ENCODE measurements at regions not wholly inside any gene's neighbourhood (a gene's known extent, or its start where the extent isn't known, plus 50 kb on each side); places are given as distances from the start of the nearest gene placed in this dataset.

DNA sequence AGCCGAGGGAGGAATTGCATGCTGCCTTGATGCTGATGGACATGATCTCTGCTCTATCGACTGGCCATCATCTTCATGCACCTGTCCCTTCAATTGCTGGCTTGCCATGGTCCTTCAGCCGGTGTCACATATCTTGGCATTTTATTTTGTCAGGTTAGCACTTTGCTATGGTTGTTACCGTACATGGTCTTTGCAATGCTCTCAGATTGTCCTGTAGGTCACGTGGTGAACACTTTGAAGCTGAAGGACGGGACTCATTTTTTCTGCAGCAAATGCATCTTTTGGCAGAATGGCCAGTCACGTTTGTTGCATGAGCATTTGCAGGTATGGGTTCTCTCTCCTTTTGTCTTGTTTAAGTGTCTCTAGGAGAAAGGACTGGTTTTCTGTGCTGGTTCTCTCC lies 326.8 kb upstream of the SHH start:
- H3K4me3 Mint-ChIP-seq (ENCODE audit: unreplicated experiment) = no peak overlapping the region
- H3K9me3 Mint-ChIP-seq (ENCODE audit: unreplicated experiment) = no peaks in the 10 kb centered on the region
- H3K4me1 Mint-ChIP-seq (ENCODE audit: insufficient read depth, unreplicated experiment) = no peaks in the 10 kb centered on the region
- intact Hi-C loops (cut with micrococcal nuclease) = no loop called here
- no peaks in the 10 kb centered on the region for H3K36me3 Mint-ChIP-seq (ENCODE audit: insufficient read depth, unreplicated experiment)
- BruUV-seq (replicated peaks) = no TSS peak
- peaks cover 55% of the 10 kb centered on the region for H3K27me3 Mint-ChIP-seq (ENCODE audit: insufficient read depth, unreplicated experiment)
- no peak for DNase-seq (ENCODE audit: unreplicated experiment)
- no peak overlapping the region for H3K27ac Mint-ChIP-seq (ENCODE audit: low read depth, unreplicated experiment)
- TF ChIP-seq, protein P1, sequence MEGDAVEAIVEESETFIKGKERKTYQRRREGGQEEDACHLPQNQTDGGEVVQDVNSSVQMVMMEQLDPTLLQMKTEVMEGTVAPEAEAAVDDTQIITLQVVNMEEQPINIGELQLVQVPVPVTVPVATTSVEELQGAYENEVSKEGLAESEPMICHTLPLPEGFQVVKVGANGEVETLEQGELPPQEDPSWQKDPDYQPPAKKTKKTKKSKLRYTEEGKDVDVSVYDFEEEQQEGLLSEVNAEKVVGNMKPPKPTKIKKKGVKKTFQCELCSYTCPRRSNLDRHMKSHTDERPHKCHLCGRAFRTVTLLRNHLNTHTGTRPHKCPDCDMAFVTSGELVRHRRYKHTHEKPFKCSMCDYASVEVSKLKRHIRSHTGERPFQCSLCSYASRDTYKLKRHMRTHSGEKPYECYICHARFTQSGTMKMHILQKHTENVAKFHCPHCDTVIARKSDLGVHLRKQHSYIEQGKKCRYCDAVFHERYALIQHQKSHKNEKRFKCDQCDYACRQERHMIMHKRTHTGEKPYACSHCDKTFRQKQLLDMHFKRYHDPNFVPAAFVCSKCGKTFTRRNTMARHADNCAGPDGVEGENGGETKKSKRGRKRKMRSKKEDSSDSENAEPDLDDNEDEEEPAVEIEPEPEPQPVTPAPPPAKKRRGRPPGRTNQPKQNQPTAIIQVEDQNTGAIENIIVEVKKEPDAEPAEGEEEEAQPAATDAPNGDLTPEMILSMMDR (IDR thresholded peaks at IDR 0.05; ENCODE audit: unreplicated experiment) = no peak
- ChIA-PET CTCF (no interaction called here), POLR2A (no interaction called here)

- ChIA-PET CTCF (interaction anchor here (1.2 kb wide), 1 partner anchor 167 kb away, joined by 3 read pairs; no protein-coding TSS in a partner anchor), POLR2A (no interaction called here)
- intact Hi-C loops (cut with micrococcal nuclease) = no loop called here
- Mint-ChIP-seq H3K9me3 (ENCODE audit: unreplicated experiment) (no peaks in the 10 kb centered on the region), H3K27me3 (ENCODE audit: insufficient read depth, unreplicated experiment) (peaks cover 28% of the 10 kb centered on the region), H3K4me1 (ENCODE audit: insufficient read depth, unreplicated experiment) (peaks cover 7% of the 10 kb centered on the region), H3K36me3 (ENCODE audit: insufficient read depth, unreplicated experiment) (no peaks in the 10 kb centered on the region), H3K27ac (ENCODE audit: low read depth, unreplicated experiment) (no peak overlapping the region), H3K4me3 (ENCODE audit: unreplicated experiment) (no peak overlapping the region)
- no TSS peak for BruUV-seq (replicated peaks)
- DNase-seq (ENCODE audit: unreplicated experiment) = no peak
- TF ChIP-seq, protein P1 (IDR thresholded peaks at IDR 0.05; ENCODE audit: unreplicated experiment) = no peak
Measured at GRCh38 chr7:156131881-156132280, 319.6 kb upstream of the SHH start.

DNA sequence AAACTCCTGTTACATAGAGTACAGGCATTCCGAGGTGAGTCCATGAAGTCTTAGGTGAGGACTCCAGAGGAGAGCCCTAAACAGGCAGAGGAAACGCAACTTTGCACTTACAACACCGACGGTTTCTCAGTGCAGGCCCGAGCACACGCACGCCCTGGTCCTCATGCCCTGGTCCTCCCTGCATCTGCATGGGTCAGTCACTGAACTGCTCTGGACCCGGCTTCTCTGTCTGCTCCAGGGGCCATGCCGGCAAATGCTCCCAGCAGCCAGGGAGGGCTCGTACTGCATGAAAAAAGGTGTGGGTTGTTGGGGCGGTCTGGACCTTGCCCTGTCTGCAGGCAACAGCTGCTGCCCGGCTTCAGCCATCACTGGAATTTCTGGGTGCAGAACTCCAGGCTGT lies 317.3 kb upstream of the SHH start:
- no TSS peak for BruUV-seq (replicated peaks)
- no peaks in the 10 kb centered on the region for H3K36me3 Mint-ChIP-seq (ENCODE audit: insufficient read depth, unreplicated experiment)
- peaks cover 10% of the 10 kb centered on the region for H3K27me3 Mint-ChIP-seq (ENCODE audit: insufficient read depth, unreplicated experiment)
- CTCF ChIA-PET = interaction anchor here (0.7 kb wide), 1 partner anchor 734 kb away, joined by 4 read pairs; no protein-coding TSS in a partner anchor
- no peak overlapping the region for H3K4me3 Mint-ChIP-seq (ENCODE audit: unreplicated experiment)
- POLR2A ChIA-PET = interaction anchor here (0.7 kb wide), 1 partner anchor 22 kb away, joined by 3 read pairs; no protein-coding TSS in a partner anchor
- TF ChIP-seq, protein P1 (IDR thresholded peaks at IDR 0.05; ENCODE audit: unreplicated experiment) = no peak
- intact Hi-C loops (cut with micrococcal nuclease) = no loop called here
- DNase-seq (ENCODE audit: unreplicated experiment) = no peak
- H3K4me1 Mint-ChIP-seq (ENCODE audit: insufficient read depth, unreplicated experiment) = peaks cover 7% of the 10 kb centered on the region
- H3K27ac Mint-ChIP-seq (ENCODE audit: low read depth, unreplicated experiment) = no peak overlapping the region
- H3K9me3 Mint-ChIP-seq (ENCODE audit: unreplicated experiment) = no peaks in the 10 kb centered on the region

GRCh38 chr7:156128496-156128895 lies 316.2 kb upstream of the SHH start:
- Mint-ChIP-seq H3K4me3 (ENCODE audit: unreplicated experiment) (no peak overlapping the region), H3K27ac (ENCODE audit: low read depth, unreplicated experiment) (no peak overlapping the region), H3K36me3 (ENCODE audit: insufficient read depth, unreplicated experiment) (no peaks in the 10 kb centered on the region), H3K9me3 (ENCODE audit: unreplicated experiment) (no peaks in the 10 kb centered on the region), H3K27me3 (ENCODE audit: insufficient read depth, unreplicated experiment) (peaks cover 10% of the 10 kb centered on the region), H3K4me1 (ENCODE audit: insufficient read depth, unreplicated experiment) (peaks cover 7% of the 10 kb centered on the region)
- POLR2A ChIA-PET = no interaction called here
- CTCF ChIA-PET = interaction anchor here (1.0 kb wide), 1 partner anchor 345 kb away, joined by 3 read pairs; no protein-coding TSS in a partner anchor
- intact Hi-C loops (cut with micrococcal nuclease) = no loop called here
- BruUV-seq (replicated peaks) = no TSS peak
- DNase-seq (ENCODE audit: unreplicated experiment) = no peak
- TF ChIP-seq, protein P1 (IDR thresholded peaks at IDR 0.05; ENCODE audit: unreplicated experiment) = no peak

All from MCF 10A (cell line).